Memory B cell (primary cell): ENCODE measurements at regions not wholly inside any gene's neighbourhood (a gene's known extent, or its start where the extent isn't known, plus 50 kb on each side); places are given as distances from the start of the nearest gene placed in this dataset.
A peak's percentile ranks its signal among the peaks of the same experiment; 100 is the strongest.

Experiments used
- ATAC-seq: fragments of 150-1000 bp; cut with Tn5 transposase; 2 replicates; pipeline ENCODE4 v1.10.0; 2021; ENCODE audit warnings: low read depth, mild to moderate bottlenecking, moderate library complexity
- DNase-seq, 2 donors: peaks; one replicate each; pipeline ENCODE4 v3.0.0; 2022; ENCODE audit warnings: low spot score in 2 of 2
- H3K27ac Mint-ChIP-seq: one replicate; pipeline ENCODE4 v1.8.0; 2022; ENCODE audit warnings: mild to moderate bottlenecking, moderate library complexity, mixed read lengths
- H3K27me3 Mint-ChIP-seq: one replicate; pipeline ENCODE4 v1.8.0; 2022; ENCODE audit warnings: mixed read lengths
- H3K36me3 Mint-ChIP-seq: one replicate; pipeline ENCODE4 v1.8.0; 2022; ENCODE audit warnings: mild to moderate bottlenecking, mixed read lengths
- H3K4me1 Mint-ChIP-seq: one replicate; pipeline ENCODE4 v1.8.0; 2022; ENCODE audit warnings: mixed read lengths
- H3K4me3 Mint-ChIP-seq: one replicate; pipeline ENCODE4 v1.8.0; 2022; ENCODE audit warnings: mild to moderate bottlenecking, moderate library complexity, mixed read lengths
- H3K9me3 Mint-ChIP-seq: one replicate; pipeline ENCODE4 v1.8.0; 2022; ENCODE audit warnings: mixed read lengths

- DNase-seq (no peak), ATAC-seq (no peak)
- Mint-ChIP-seq H3K9me3 (peaks cover 2% of the 10 kb centered on the region), H3K27me3 (peaks cover 6% of the 10 kb centered on the region), H3K4me3 (no peak overlapping the region), H3K4me1 (no peaks in the 10 kb centered on the region), H3K27ac (no peak overlapping the region), H3K36me3 (peaks cover 2% of the 10 kb centered on the region)
Observed at GRCh38 chr4:42329421-42329820, 67.9 kb upstream of the SHISA3 start.

GRCh38 chr4:42330002-42330592 is 67.2 kb upstream of the SHISA3 start:
- peaks cover 2% of the 10 kb centered on the region for H3K36me3 Mint-ChIP-seq
- peaks cover 2% of the 10 kb centered on the region for H3K9me3 Mint-ChIP-seq
- peaks cover 6% of the 10 kb centered on the region for H3K27me3 Mint-ChIP-seq
- no peak for ATAC-seq
- no peaks in the 10 kb centered on the region for H3K4me1 Mint-ChIP-seq
- no peak overlapping the region for H3K27ac Mint-ChIP-seq
- no peak overlapping the region for H3K4me3 Mint-ChIP-seq
- DNase-seq = no peak

DNA sequence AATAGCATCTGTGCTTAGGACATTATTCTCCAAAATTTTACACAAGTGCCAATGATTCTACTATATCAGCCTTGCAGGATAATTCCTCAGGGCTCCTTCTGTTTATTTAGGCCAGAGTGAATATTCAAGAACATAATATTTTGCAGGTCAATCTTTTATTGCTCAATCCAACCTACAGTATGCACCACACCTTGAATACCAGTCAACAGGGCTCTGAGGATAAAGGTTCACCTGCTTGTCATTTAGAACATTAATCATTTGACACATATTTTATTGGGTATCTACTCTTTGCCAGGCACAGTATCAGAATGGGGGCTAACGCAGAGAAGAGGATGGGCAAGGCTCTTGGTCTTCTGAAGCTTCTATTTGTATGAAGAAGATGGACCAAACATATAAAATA is 66.2 kb upstream of the SHISA3 start:
- Mint-ChIP-seq H3K4me1 (no peaks in the 10 kb centered on the region), H3K4me3 (no peak overlapping the region), H3K27me3 (peaks cover 3% of the 10 kb centered on the region), H3K36me3 (peaks cover 2% of the 10 kb centered on the region), H3K9me3 (peaks cover 2% of the 10 kb centered on the region), H3K27ac (no peak overlapping the region)
- no peak for DNase-seq
- ATAC-seq = no peak

GRCh38 chr4:42331914-42332368 is 65.3 kb upstream of the SHISA3 start:
- peaks cover 2% of the 10 kb centered on the region for H3K27me3 Mint-ChIP-seq
- DNase-seq = no peak
- no peak for ATAC-seq
- no peak overlapping the region for H3K4me3 Mint-ChIP-seq
- H3K36me3 Mint-ChIP-seq = no peaks in the 10 kb centered on the region
- H3K27ac Mint-ChIP-seq = no peak overlapping the region
- no peaks in the 10 kb centered on the region for H3K4me1 Mint-ChIP-seq
- H3K9me3 Mint-ChIP-seq = no peaks in the 10 kb centered on the region

DNA sequence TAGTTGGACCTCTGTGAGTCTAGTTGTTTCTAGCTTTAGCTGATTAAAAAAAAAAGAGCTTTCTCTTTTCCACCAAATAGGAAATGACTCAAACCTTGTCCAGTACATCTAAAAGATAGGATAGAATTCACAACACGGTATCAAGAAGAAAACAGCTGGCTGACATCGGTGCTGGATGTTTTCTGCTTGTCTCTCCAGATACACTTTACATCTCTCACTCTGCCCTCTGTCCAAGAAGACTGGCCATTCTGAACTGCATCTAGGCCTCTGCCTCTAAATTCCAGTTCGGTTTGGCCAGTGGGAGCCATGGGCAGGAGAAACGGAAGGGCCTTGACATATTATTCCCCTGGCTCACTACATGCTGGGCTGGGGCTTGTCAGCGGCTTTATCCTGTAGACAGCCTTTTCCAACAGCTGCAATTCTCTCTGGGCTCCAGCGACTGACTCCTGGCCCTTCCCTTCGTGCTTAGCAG is 57.3 kb upstream of the SHISA3 start:
- no peak overlapping the region for H3K27ac Mint-ChIP-seq
- peaks cover 7% of the 10 kb centered on the region for H3K27me3 Mint-ChIP-seq
- H3K36me3 Mint-ChIP-seq = no peaks in the 10 kb centered on the region
- no peak overlapping the region for H3K4me3 Mint-ChIP-seq
- no peaks in the 10 kb centered on the region for H3K9me3 Mint-ChIP-seq
- ATAC-seq = no peak
- peaks cover 11% of the 10 kb centered on the region for H3K4me1 Mint-ChIP-seq
- no peak for DNase-seq

DNA sequence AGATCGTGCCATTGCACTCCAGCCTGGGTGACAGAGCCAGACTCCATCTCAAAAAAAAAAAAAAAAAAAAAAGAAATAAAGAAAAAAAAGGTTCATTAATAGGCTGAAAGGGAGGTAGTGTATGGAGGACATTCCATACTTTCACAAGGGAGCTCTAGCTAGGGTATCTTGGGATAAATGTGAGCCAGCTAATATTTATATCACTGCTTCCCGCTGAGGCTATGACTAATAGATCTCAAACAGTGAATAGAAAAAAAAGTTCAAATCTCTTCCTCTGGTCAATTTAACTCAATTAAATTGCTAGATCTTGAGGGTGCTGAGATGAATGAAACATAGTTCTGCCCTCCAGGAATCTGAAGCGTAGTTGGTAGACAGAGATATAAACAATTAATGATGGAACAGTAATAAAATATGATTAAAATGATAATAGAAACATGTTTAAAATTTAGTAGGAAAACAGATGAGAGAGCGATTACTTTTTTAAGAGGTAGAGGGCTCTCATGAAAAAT is 55.7 kb upstream of the SHISA3 start:
- H3K4me1 Mint-ChIP-seq = peaks cover 12% of the 10 kb centered on the region
- no peaks in the 10 kb centered on the region for H3K9me3 Mint-ChIP-seq
- peaks cover 7% of the 10 kb centered on the region for H3K27me3 Mint-ChIP-seq
- H3K4me3 Mint-ChIP-seq = no peak overlapping the region
- ATAC-seq (no peak), DNase-seq (no peak)
- H3K36me3 Mint-ChIP-seq = no peaks in the 10 kb centered on the region
- no peak overlapping the region for H3K27ac Mint-ChIP-seq

- no peaks in the 10 kb centered on the region for H3K9me3 Mint-ChIP-seq
- H3K4me3 Mint-ChIP-seq = no peak overlapping the region
- no peak overlapping the region for H3K27ac Mint-ChIP-seq
- H3K36me3 Mint-ChIP-seq = no peaks in the 10 kb centered on the region
- peaks cover 12% of the 10 kb centered on the region for H3K4me1 Mint-ChIP-seq
- DNase-seq (no peak), ATAC-seq (no peak)
- H3K27me3 Mint-ChIP-seq = peaks cover 7% of the 10 kb centered on the region
Observed at GRCh38 chr4:42342459-42342858, 54.8 kb upstream of the SHISA3 start.

GRCh38 chr4:42344309-42344708 is 53.0 kb upstream of the SHISA3 start:
- ATAC-seq (no peak), DNase-seq (no peak)
- Mint-ChIP-seq H3K36me3 (no peaks in the 10 kb centered on the region), H3K4me1 (peaks cover 12% of the 10 kb centered on the region), H3K9me3 (no peaks in the 10 kb centered on the region), H3K4me3 (peak overlapping the region; percentile 43), H3K27me3 (peaks cover 7% of the 10 kb centered on the region), H3K27ac (no peak overlapping the region)

- Mint-ChIP-seq H3K27ac (no peak overlapping the region), H3K9me3 (no peaks in the 10 kb centered on the region), H3K4me3 (no peak overlapping the region), H3K4me1 (peaks cover 12% of the 10 kb centered on the region), H3K36me3 (no peaks in the 10 kb centered on the region), H3K27me3 (peaks cover 7% of the 10 kb centered on the region)
- ATAC-seq (no peak), DNase-seq (no peak)
Observed at GRCh38 chr4:42344749-42345148, 52.5 kb upstream of the SHISA3 start.

GRCh38 chr4:42345962-42346544 is 51.2 kb upstream of the SHISA3 start:
- Mint-ChIP-seq H3K27me3 (peaks cover 4% of the 10 kb centered on the region), H3K4me1 (peaks cover 12% of the 10 kb centered on the region), H3K9me3 (no peaks in the 10 kb centered on the region), H3K36me3 (no peaks in the 10 kb centered on the region), H3K27ac (no peak overlapping the region), H3K4me3 (no peak overlapping the region)
- DNase-seq (no peak), ATAC-seq (no peak)

DNA sequence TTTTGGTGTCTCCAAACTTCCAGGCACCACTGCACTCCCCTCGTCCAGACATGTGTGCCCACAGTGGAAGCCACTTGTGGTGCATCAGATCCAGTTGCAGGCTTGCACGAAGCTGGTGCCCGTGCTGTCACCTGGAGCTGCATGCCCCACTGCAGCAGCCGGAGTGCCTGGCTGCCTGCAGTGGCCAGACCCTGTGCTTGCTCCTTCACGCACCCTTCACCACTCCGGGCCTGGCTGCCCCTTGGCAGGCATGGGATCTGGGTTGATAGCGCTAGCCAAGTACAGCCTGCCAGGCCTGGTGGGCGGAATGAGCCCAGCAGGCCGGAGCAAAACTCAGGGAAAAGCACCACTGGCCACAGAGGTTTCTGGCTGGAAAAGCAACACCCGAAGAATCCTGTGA is 50.2 kb upstream of the SHISA3 start:
- Mint-ChIP-seq H3K9me3 (no peaks in the 10 kb centered on the region), H3K27me3 (peaks cover 6% of the 10 kb centered on the region), H3K27ac (no peak overlapping the region), H3K4me1 (peaks cover 12% of the 10 kb centered on the region), H3K4me3 (no peak overlapping the region), H3K36me3 (no peaks in the 10 kb centered on the region)
- no peak for DNase-seq
- no peak for ATAC-seq
